Hepatocyte (in vitro differentiated cells): ENCODE measurements at regions not wholly inside any gene's neighbourhood (a gene's known extent, or its start where the extent isn't known, plus 50 kb on each side); places are given as distances from the start of the nearest gene placed in this dataset.

ENCODE experiments used
- DNase-seq: peaks from one replicate; pipeline ENCODE4 v3.0.0-alpha.2; 2016; ENCODE audit warnings: low spot score
- H2AFZ ChIP-seq: fragments of 200-600 bp; sonication (generic); 2 replicates; pipeline ENCODE4 v1.6.0; 2016; ENCODE audit warnings: antibody characterized with exemption, mild to moderate bottlenecking
- H3K27ac ChIP-seq: fragments of 200-600 bp; sonication (generic); 2 replicates; pipeline ENCODE4 v1.5.1; 2016; ENCODE audit warnings: mild to moderate bottlenecking
- H3K27me3 ChIP-seq: fragments of 200-600 bp; sonication (generic); 2 replicates; pipeline ENCODE4 v1.6.1; 2016
- H3K36me3 ChIP-seq: fragments of 200-600 bp; sonication (generic); replicated peaks from 2 replicates; pipeline ENCODE4 v1.5.1; 2016; ENCODE audit warnings: low read depth; ENCODE audit not compliant: insufficient read depth
- H3K4me1 ChIP-seq: fragments of 200-600 bp; sonication (generic); 2 replicates; pipeline ENCODE4 v1.5.1; 2016; ENCODE audit warnings: mild to moderate bottlenecking, moderate library complexity; ENCODE audit not compliant: insufficient read depth
- H3K4me2 ChIP-seq: fragments of 200-600 bp; sonication (generic); 2 replicates; pipeline ENCODE4 v1.6.0; 2016
- H3K4me3 ChIP-seq: fragments of 200-600 bp; sonication (generic); 2 replicates; pipeline ENCODE4 v1.5.1; 2016; ENCODE audit warnings: mild to moderate bottlenecking
- H3K79me2 ChIP-seq: fragments of 200-600 bp; sonication (generic); 2 replicates; pipeline ENCODE4 v1.6.0; 2017; ENCODE audit warnings: mild to moderate bottlenecking
- H3K9me2 ChIP-seq: fragments of 200-600 bp; sonication (generic); replicated peaks from 2 replicates; pipeline ENCODE4 v1.6.0; 2017; ENCODE audit warnings: mild to moderate bottlenecking; ENCODE audit not compliant: insufficient read depth
- H3K9me3 ChIP-seq: fragments of 200-600 bp; sonication (generic); 2 replicates; pipeline ENCODE4 v1.5.1; 2016; ENCODE audit warnings: low read depth, mild to moderate bottlenecking
- H4K20me1 ChIP-seq: fragments of 200-600 bp; sonication (generic); 2 replicates; pipeline ENCODE4 v1.6.0; 2016; ENCODE audit warnings: mild to moderate bottlenecking; ENCODE audit not compliant: insufficient read depth, poor library complexity, severe bottlenecking
- EZH2 ChIP-seq: fragments of 200-600 bp; sonication (generic); IDR thresholded peaks from 2 replicates; pipeline ENCODE4 v1.6.1; 2016; ENCODE audit warnings: antibody characterized with exemption, mild to moderate bottlenecking, borderline replicate concordance
- EZH2phosphoT487 ChIP-seq: fragments of 200-600 bp; sonication (generic); IDR thresholded peaks from one replicate; pipeline ENCODE4 v1.6.1; 2018; ENCODE audit warnings: antibody characterized with exemption, mild to moderate bottlenecking, low read depth, moderate library complexity; ENCODE audit not compliant: unreplicated experiment, severe bottlenecking
- WGBS: methylation state at CpG from one replicate; pipeline ENCODE4 v1.1.6; 2016; ENCODE audit warnings: low lambda C conversion rate; ENCODE audit errors: missing lambda C conversion rate; 5-methylcytosine and 5-hydroxymethylcytosine counted together
- TF ChIP-seq, protein P1 (sequence below): fragments of 200-600 bp; sonication (generic); IDR thresholded peaks from 2 replicates; pipeline ENCODE4 v1.5.1; 2016; ENCODE audit warnings: antibody characterized with exemption, mild to moderate bottlenecking; ENCODE audit not compliant: poor library complexity

- H3K9me3 ChIP-seq, result no peaks in the 10 kb centered on the region
- no peaks in the 10 kb centered on the region for H4K20me1 ChIP-seq
- no peaks in the 10 kb centered on the region for H3K36me3 ChIP-seq
- no peak for DNase-seq
- no peak overlapping the region for H3K27ac ChIP-seq
- no peaks in the 10 kb centered on the region for H3K4me1 ChIP-seq
- no peaks in the 10 kb centered on the region for H3K9me2 ChIP-seq
- no peaks in the 10 kb centered on the region for H3K79me2 ChIP-seq
- H3K4me3 ChIP-seq, result no peak overlapping the region
- no peaks in the 10 kb centered on the region for H3K27me3 ChIP-seq
- WGBS, result 56% methylated on average over 5 of the region's 5 CpGs
- no peak overlapping the region for H2AFZ ChIP-seq
- H3K4me2 ChIP-seq, result no peak overlapping the region
- TF ChIP-seq, protein P1, sequence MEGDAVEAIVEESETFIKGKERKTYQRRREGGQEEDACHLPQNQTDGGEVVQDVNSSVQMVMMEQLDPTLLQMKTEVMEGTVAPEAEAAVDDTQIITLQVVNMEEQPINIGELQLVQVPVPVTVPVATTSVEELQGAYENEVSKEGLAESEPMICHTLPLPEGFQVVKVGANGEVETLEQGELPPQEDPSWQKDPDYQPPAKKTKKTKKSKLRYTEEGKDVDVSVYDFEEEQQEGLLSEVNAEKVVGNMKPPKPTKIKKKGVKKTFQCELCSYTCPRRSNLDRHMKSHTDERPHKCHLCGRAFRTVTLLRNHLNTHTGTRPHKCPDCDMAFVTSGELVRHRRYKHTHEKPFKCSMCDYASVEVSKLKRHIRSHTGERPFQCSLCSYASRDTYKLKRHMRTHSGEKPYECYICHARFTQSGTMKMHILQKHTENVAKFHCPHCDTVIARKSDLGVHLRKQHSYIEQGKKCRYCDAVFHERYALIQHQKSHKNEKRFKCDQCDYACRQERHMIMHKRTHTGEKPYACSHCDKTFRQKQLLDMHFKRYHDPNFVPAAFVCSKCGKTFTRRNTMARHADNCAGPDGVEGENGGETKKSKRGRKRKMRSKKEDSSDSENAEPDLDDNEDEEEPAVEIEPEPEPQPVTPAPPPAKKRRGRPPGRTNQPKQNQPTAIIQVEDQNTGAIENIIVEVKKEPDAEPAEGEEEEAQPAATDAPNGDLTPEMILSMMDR, result no peak
- TF ChIP-seq EZH2phosphoT487 (no peak), EZH2 (no peak)
Observed at GRCh38 chrX:38871129-38872029, 70.1 kb downstream of the MID1IP1 start.

- Histone ChIP-seq H3K36me3 (no peaks in the 10 kb centered on the region), H3K4me2 (no peak overlapping the region), H2AFZ (no peak overlapping the region), H3K9me2 (no peaks in the 10 kb centered on the region), H3K27me3 (no peaks in the 10 kb centered on the region), H3K4me1 (no peaks in the 10 kb centered on the region), H3K27ac (no peak overlapping the region), H4K20me1 (no peaks in the 10 kb centered on the region), H3K9me3 (no peaks in the 10 kb centered on the region), H3K79me2 (no peaks in the 10 kb centered on the region), H3K4me3 (no peak overlapping the region)
- TF ChIP-seq, protein P1, result no peak
- TF ChIP-seq EZH2 (no peak), EZH2phosphoT487 (no peak)
- no peak for DNase-seq
- 81% methylated on average over 2 of the region's 2 CpGs for WGBS
Observed at GRCh38 chrX:38877366-38877765, 76.1 kb downstream of the MID1IP1 start.

DNA sequence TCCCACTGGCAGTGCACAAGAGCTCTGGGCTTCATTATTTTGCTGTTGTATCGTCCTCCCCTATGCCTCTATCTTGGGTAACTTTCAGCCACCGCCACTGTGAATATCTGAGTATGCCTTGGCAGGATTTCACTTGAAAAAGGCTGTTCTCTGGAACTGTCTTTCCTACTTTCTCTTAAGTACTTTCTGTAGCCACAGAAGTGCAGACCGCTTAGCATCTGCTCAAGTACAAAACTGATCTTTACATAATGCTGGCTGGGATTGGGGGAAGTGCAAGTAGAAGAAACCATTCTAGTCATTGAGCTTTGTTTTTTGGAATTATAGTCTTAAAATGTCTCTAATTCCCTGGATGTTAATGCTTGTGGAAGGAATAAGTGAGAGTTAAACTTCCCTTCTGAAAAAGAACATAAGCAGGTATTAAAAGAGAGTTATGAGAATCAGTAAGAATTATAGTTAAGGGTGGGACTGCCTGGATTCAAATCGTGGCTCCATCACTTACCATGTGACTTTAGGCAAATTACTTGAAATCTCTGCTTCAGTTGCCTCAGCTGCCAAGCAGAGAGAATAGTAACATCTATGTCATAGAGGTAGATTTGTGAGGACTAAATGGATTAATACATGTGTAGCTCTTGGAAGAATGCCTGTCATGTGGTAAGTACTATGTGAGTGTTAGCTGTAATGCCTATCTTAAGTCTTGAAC is 77.5 kb downstream of the MID1IP1 start:
- Histone ChIP-seq H3K4me3 (no peak overlapping the region), H3K4me1 (no peaks in the 10 kb centered on the region), H3K4me2 (no peak overlapping the region), H3K9me3 (no peaks in the 10 kb centered on the region), H2AFZ (no peak overlapping the region), H4K20me1 (no peaks in the 10 kb centered on the region), H3K27ac (no peak overlapping the region), H3K9me2 (no peaks in the 10 kb centered on the region), H3K36me3 (no peaks in the 10 kb centered on the region), H3K27me3 (no peaks in the 10 kb centered on the region), H3K79me2 (no peaks in the 10 kb centered on the region)
- no peak for DNase-seq
- no peak for TF ChIP-seq EZH2
- 73% methylated on average over 4 of the region's 4 CpGs for WGBS

DNA sequence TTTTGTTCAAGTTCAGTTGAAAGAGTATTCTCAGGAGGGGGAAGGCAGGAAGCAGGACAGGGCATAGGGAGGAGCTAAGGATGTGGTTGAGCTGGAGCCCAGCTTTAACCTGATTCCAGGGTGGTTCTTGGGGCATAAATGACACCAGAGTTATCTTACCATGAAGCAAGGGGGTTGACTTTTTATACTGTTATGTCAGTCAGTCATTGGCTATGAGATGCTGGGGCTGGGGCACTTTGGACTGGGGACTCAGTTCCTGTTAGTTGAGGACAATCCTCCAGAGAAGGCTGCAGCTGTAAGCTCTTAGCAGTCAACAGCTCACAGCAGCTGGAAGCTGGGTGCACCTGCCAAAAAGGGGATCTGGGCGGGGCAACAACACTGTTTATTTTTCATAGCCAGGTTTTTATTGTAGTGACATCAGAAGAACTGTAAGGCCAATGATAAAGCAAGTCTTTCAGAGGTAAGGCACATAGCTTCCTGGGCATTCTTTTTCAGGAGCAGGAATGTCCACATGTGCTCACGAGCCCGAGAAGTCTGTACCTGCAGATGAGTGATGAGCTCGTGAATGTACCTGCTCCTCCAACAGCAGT is 78.5 kb downstream of the MID1IP1 start:
- no peak overlapping the region for H3K4me2 ChIP-seq
- H3K27ac ChIP-seq, result peak overlapping the region; percentile 71
- H3K4me3 ChIP-seq, result no peak overlapping the region
- DNase-seq, result no peak
- no peaks in the 10 kb centered on the region for H3K36me3 ChIP-seq
- H3K4me1 ChIP-seq, result no peaks in the 10 kb centered on the region
- H3K79me2 ChIP-seq, result no peaks in the 10 kb centered on the region
- WGBS, result 64% methylated on average over 4 of the region's 4 CpGs
- H3K27me3 ChIP-seq, result no peaks in the 10 kb centered on the region
- no peaks in the 10 kb centered on the region for H3K9me2 ChIP-seq
- H3K9me3 ChIP-seq, result no peaks in the 10 kb centered on the region
- no peak overlapping the region for H2AFZ ChIP-seq
- TF ChIP-seq EZH2 (no peak), EZH2phosphoT487 (no peak)
- TF ChIP-seq, protein P1, result no peak
- no peaks in the 10 kb centered on the region for H4K20me1 ChIP-seq
